H9 (cell line): ENCODE measurements at regions not wholly inside any gene's neighbourhood (a gene's known extent, or its start where the extent isn't known, plus 50 kb on each side); places are given as distances from the start of the nearest gene placed in this dataset.

ENCODE experiments used
- DNase-seq: peaks from one replicate; pipeline ENCODE4 v3.0.0-alpha.2; 2017
- H2AFZ ChIP-seq: one replicate; pipeline ENCODE4 v1.6.1; 2013; ENCODE audit warnings: mild to moderate bottlenecking, low read length, control low read depth, moderate library complexity
- H2AK5ac ChIP-seq: 2 replicates; pipeline ENCODE4 v1.6.1; 2013; ENCODE audit warnings: low read length, control low read depth, mixed read lengths; ENCODE audit not compliant: insufficient read length
- H2BK120ac ChIP-seq: one replicate; pipeline ENCODE4 v1.6.1; 2013; ENCODE audit warnings: low read depth, mild to moderate bottlenecking, low read length, control low read depth, inconsistent platforms; ENCODE audit not compliant: poor library complexity, severe bottlenecking
- H2BK12ac ChIP-seq: 2 replicates; pipeline ENCODE4 v1.6.1; 2013; ENCODE audit warnings: low read length, control low read depth, mixed read lengths, low read depth; ENCODE audit not compliant: insufficient read length
- H2BK15ac ChIP-seq: 2 replicates; pipeline ENCODE4 v1.6.1; 2013; ENCODE audit warnings: low read depth, low read length, control low read depth
- H2BK20ac ChIP-seq: one replicate; pipeline ENCODE4 v1.6.1; 2013; ENCODE audit warnings: low read depth, mild to moderate bottlenecking, low read length, control low read depth, inconsistent platforms; ENCODE audit not compliant: poor library complexity, severe bottlenecking
- H2BK5ac ChIP-seq: 2 replicates; pipeline ENCODE4 v1.6.1; 2013; ENCODE audit warnings: low read length, control low read depth, mixed read lengths; ENCODE audit not compliant: insufficient read length
- H3K14ac ChIP-seq: 2 replicates; pipeline ENCODE4 v1.6.1; 2013; ENCODE audit warnings: low read length, control low read depth; ENCODE audit not compliant: insufficient read depth
- H3K18ac ChIP-seq: 2 replicates; pipeline ENCODE4 v1.6.1; 2013; ENCODE audit warnings: low read depth, mild to moderate bottlenecking, mixed read lengths, low read length, control low read depth; ENCODE audit not compliant: insufficient read length
- H3K23ac ChIP-seq: 2 replicates; pipeline ENCODE4 v1.6.1; 2013; ENCODE audit warnings: low read length, control low read depth, mixed read lengths, low read depth; ENCODE audit not compliant: insufficient read length
- H3K23me2 ChIP-seq: 2 replicates; pipeline ENCODE4 v1.6.1; 2013; ENCODE audit warnings: low read depth, mild to moderate bottlenecking, mixed read lengths, low read length, control low read depth; ENCODE audit not compliant: insufficient read length, poor library complexity, severe bottlenecking
- H3K27ac ChIP-seq: 2 replicates; pipeline ENCODE4 v1.5.1; 2013; ENCODE audit warnings: low read length, control low read depth, mixed read lengths, low read depth; ENCODE audit not compliant: insufficient read length
- H3K27me3 ChIP-seq: 2 replicates; pipeline ENCODE4 v1.6.1; 2013; ENCODE audit warnings: low read length, control low read depth, inconsistent platforms; ENCODE audit not compliant: insufficient read depth
- H3K4ac ChIP-seq: 2 replicates; pipeline ENCODE4 v1.6.1; 2013; ENCODE audit warnings: low read depth, mild to moderate bottlenecking, control low read depth, inconsistent platforms, low read length, moderate library complexity
- H3K4me1 ChIP-seq: 2 replicates; pipeline ENCODE4 v1.6.1; 2013; ENCODE audit warnings: low read length, control low read depth, inconsistent platforms; ENCODE audit not compliant: insufficient read depth
- H3K4me2 ChIP-seq: 2 replicates; pipeline ENCODE4 v1.6.1; 2013; ENCODE audit warnings: low read length, control low read depth, mixed read lengths; ENCODE audit not compliant: insufficient read length, insufficient read depth
- H3K56ac ChIP-seq: 2 replicates; pipeline ENCODE4 v1.6.1; 2013; ENCODE audit warnings: low read depth, mild to moderate bottlenecking, mixed read lengths, low read length, control low read depth; ENCODE audit not compliant: insufficient read length
- H3K79me1 ChIP-seq: 2 replicates; pipeline ENCODE4 v1.6.1; 2013; ENCODE audit warnings: low read depth, mild to moderate bottlenecking, moderate library complexity, low read length, control low read depth, inconsistent platforms; ENCODE audit not compliant: insufficient read depth, poor library complexity, severe bottlenecking
- H3K79me2 ChIP-seq: 2 replicates; pipeline ENCODE4 v1.6.1; 2013; ENCODE audit warnings: low read length, control low read depth, inconsistent platforms; ENCODE audit not compliant: insufficient read depth
- H3K9ac ChIP-seq: 2 replicates; pipeline ENCODE4 v1.6.1; 2013; ENCODE audit warnings: low read length, control low read depth, mixed read lengths; ENCODE audit not compliant: insufficient read length; ENCODE audit errors: extremely low read depth
- H3K9me3 ChIP-seq: one replicate; pipeline ENCODE4 v1.6.1; 2013; ENCODE audit warnings: low read depth, low read length, inconsistent platforms; ENCODE audit not compliant: control insufficient read depth
- H3T11ph ChIP-seq: one replicate; pipeline ENCODE4 v1.6.1; 2013; ENCODE audit warnings: mild to moderate bottlenecking, low read length, control low read depth, inconsistent platforms
- H4K20me1 ChIP-seq: one replicate; pipeline ENCODE4 v1.6.1; 2013; ENCODE audit not compliant: control insufficient read depth, insufficient read length, insufficient read depth
- H4K5ac ChIP-seq: 2 replicates; pipeline ENCODE4 v1.6.1; 2013; ENCODE audit warnings: low read depth, mild to moderate bottlenecking, mixed read lengths, low read length, control low read depth; ENCODE audit not compliant: insufficient read length
- H4K8ac ChIP-seq: replicated peaks from 2 replicates; pipeline ENCODE4 v1.6.1; 2013; ENCODE audit warnings: low read length, control low read depth, mixed read lengths, low read depth; ENCODE audit not compliant: insufficient read length
- H4K91ac ChIP-seq: 2 replicates; pipeline ENCODE4 v1.6.1; 2013; ENCODE audit warnings: low read depth, mild to moderate bottlenecking, moderate library complexity, mixed read lengths, low read length, control low read depth; ENCODE audit not compliant: insufficient read length
- H3K27ac Mint-ChIP-seq, 3 experiments: 2 replicates in 2 of 3; 3 replicates in 1 of 3; pipeline ENCODE4 v1.8.0; 2020 to 2021; ENCODE audit warnings: mixed read lengths in 3 of 3, mild to moderate bottlenecking in 1 of 3, moderate library complexity in 1 of 3
- H3K27me3 Mint-ChIP-seq: 2 replicates; pipeline ENCODE4 v1.8.0; 2021; ENCODE audit warnings: low read depth, mild to moderate bottlenecking, moderate library complexity, mixed read lengths
- H3K36me3 Mint-ChIP-seq, 3 experiments: 2 replicates in 2 of 3; 3 replicates in 1 of 3; pipeline ENCODE4 v1.8.0; 2020 to 2021; ENCODE audit warnings: low read depth in 3 of 3, mixed read lengths in 3 of 3; ENCODE audit not compliant: insufficient read depth in 1 of 3
- H3K4me1 Mint-ChIP-seq, 2 experiments: 2 replicates each; pipeline ENCODE4 v1.8.0; 2020; ENCODE audit warnings: mixed read lengths in 2 of 2
- H3K4me3 Mint-ChIP-seq, 2 experiments: 2 replicates in 1 of 2; 3 replicates in 1 of 2; pipeline ENCODE4 v1.8.0; 2020 to 2021; ENCODE audit warnings: mild to moderate bottlenecking in 2 of 2, mixed read lengths in 2 of 2, moderate library complexity in 1 of 2
- H3K9me3 Mint-ChIP-seq, 2 experiments: 2 replicates in 1 of 2; 3 replicates in 1 of 2; pipeline ENCODE4 v1.8.0; 2020; ENCODE audit warnings: mild to moderate bottlenecking in 2 of 2, mixed read lengths in 2 of 2, moderate library complexity in 1 of 2
- CTCF ChIP-seq: fragments of 200-600 bp; sonication (generic); conservative IDR thresholded peaks from 3 replicates; pipeline ENCODE4 v1.8.0; 2021; ENCODE audit warnings: antibody characterized with exemption, mild to moderate bottlenecking
- WGBS: extraction: QIAGEN DNeasy Blood & Tissue Kit; methylation state at CpG from one replicate; pipeline ENCODE4 v1.1.7; 2013; ENCODE audit warnings: missing lambda C conversion rate, low lambda C conversion rate, mixed read lengths; ENCODE audit not compliant: insufficient read length; ENCODE audit errors: extremely low coverage; 5-methylcytosine and 5-hydroxymethylcytosine counted together

GRCh38 chr22:48306785-48307510, 1520.7 kb downstream of the BRD1 start:
- no peak overlapping the region for H3K4ac ChIP-seq
- H2BK120ac ChIP-seq, result no peak overlapping the region
- H3K27ac Mint-ChIP-seq, result no peak overlapping the region
- H3K4me1 Mint-ChIP-seq, result peaks cover 17 to 25% of the 10 kb centered on the region in 2 experiments
- H3K4me2 ChIP-seq, result no peak overlapping the region
- peaks cover 0 to 9% (median 3%) of the 10 kb centered on the region in 3 experiments; a peak in 4 of 7 replicates for H3K36me3 Mint-ChIP-seq
- H3K23ac ChIP-seq, result no peak overlapping the region
- H2BK20ac ChIP-seq, result no peak overlapping the region
- no peak overlapping the region for H3T11ph ChIP-seq
- H3K23me2 ChIP-seq, result no peaks in the 10 kb centered on the region
- no peak overlapping the region for H2BK15ac ChIP-seq
- no peak overlapping the region for H4K91ac ChIP-seq
- H2BK5ac ChIP-seq, result no peak overlapping the region
- H3K27ac ChIP-seq, result no peak overlapping the region
- H3K79me1 ChIP-seq, result no peaks in the 10 kb centered on the region
- no peak overlapping the region for H3K4me3 Mint-ChIP-seq
- H3K9me3 ChIP-seq, result no peaks in the 10 kb centered on the region
- no peak overlapping the region for H4K5ac ChIP-seq
- H2AK5ac ChIP-seq, result no peak overlapping the region
- H3K27me3 Mint-ChIP-seq, result peaks cover 14% of the 10 kb centered on the region
- no peaks in the 10 kb centered on the region for H3K79me2 ChIP-seq
- no peaks in the 10 kb centered on the region for H3K4me1 ChIP-seq
- H3K9me3 Mint-ChIP-seq, result peaks cover 3 to 6% of the 10 kb centered on the region in 2 experiments; a peak in 4 of 5 replicates
- no peak overlapping the region for H3K14ac ChIP-seq
- no peaks in the 10 kb centered on the region for H4K20me1 ChIP-seq
- no peak overlapping the region for H3K18ac ChIP-seq
- no peak for TF ChIP-seq CTCF
- no peak overlapping the region for H4K8ac ChIP-seq
- no CpG with 5 or more reads among the region's 19 CpGs for WGBS
- H2AFZ ChIP-seq, result no peak overlapping the region
- no peak overlapping the region for H3K56ac ChIP-seq
- no peak overlapping the region for H3K9ac ChIP-seq
- DNase-seq, result no peak
- no peaks in the 10 kb centered on the region for H3K27me3 ChIP-seq
- no peak overlapping the region for H2BK12ac ChIP-seq
